Activated CD4-positive, CD25-positive, alpha-beta regulatory T cell treated with anti-CD3 and anti-CD28 coated beads, Interleukin-2, amount 50 U/mL, for 24 hours (primary cell): ENCODE measurements at regions not wholly inside any gene's neighbourhood (a gene's known extent, or its start where the extent isn't known, plus 50 kb on each side); places are given as distances from the start of the nearest gene placed in this dataset.

Source experiments
- ATAC-seq, 2 donors: fragments of 150-1000 bp; cut with Tn5 transposase; one replicate each; pipeline ENCODE4 v1.10.0; 2021; ENCODE audit warnings: mild to moderate bottlenecking in 1 of 2, moderate library complexity in 1 of 2

DNA sequence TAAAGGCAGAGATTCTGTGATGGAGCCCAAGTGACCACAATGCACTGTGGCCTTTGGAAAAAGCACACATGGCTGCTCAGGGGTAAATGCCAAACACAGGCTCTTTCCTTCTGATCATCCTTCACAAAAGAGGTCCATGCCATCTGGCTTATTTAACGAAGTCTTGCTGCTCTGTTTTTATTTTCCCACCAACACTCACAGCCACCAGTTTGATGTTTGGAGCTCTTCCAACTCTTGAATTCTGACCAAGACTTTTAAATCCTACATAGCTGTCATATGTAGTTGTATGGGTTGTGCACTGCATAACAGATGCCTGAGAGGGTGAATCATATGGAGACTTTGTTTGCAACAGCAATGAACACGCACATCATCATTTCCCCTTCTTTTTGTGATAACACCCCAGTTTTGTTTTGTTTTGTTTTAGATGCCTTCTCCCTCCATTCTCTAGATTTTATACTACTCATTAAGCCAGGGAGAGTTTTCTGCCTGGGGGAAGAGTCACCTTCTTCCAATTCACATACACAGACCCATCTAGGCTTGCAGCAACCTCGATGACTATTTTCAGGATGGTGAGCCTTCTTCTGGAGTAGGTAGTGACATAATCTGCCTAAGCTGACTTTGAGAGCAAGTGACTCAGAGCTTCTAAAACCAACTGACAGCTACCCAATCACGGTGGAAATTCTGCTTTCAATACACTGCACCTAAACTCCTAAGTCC, 145.2 kb upstream of the WSCD2 start:
- ATAC-seq, result no peak

DNA sequence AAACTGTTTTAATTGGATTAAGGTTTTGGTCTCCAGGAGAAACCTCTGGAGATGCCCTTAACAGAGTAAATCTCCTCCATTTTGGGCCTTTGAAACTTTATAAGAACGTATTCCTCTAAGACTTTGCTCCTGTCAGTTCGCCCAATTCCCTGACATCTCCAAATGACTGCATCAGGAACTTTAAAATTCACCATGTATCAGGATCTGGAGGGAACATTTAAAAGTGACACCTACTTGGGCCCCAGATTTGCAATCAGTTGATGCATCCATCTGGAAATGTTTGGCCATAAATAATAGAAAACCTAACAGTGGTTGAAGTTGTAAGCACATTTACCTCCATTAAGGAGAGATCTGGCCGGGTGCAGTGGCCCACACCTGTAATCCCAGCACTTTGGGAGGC, 144.1 kb upstream of the WSCD2 start:
- no peak for ATAC-seq

DNA sequence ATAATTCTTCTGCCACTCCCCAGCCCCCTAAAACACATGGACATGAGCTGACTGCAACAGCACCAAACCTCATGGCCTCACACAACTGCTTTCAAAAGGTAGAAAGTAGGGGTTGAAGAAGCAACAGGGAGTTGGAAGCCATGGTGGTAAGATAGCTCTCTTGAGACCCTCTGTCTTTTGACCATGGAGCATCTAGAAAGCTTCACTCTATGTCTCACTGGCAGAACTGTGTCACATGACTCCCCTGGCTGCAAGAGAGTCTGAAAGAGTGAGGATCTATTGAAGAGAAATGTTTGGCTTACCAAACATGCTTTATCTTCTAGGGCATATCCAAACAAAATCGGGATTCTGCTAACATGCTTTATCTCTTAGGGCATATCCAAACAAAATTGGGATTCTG, 142.9 kb upstream of the WSCD2 start:
- no peak for ATAC-seq

GRCh38 chr12:107990325-107990724, 138.8 kb upstream of the WSCD2 start:
- ATAC-seq, result no peak

- no peak for ATAC-seq
These were observed 137.1 kb upstream of the WSCD2 start for GRCh38 chr12:107992029-107992428.

- peak in 1 of 2 donors; percentile 45 for ATAC-seq
These were observed 136.1 kb upstream of the WSCD2 start for GRCh38 chr12:107992870-107993451.

DNA sequence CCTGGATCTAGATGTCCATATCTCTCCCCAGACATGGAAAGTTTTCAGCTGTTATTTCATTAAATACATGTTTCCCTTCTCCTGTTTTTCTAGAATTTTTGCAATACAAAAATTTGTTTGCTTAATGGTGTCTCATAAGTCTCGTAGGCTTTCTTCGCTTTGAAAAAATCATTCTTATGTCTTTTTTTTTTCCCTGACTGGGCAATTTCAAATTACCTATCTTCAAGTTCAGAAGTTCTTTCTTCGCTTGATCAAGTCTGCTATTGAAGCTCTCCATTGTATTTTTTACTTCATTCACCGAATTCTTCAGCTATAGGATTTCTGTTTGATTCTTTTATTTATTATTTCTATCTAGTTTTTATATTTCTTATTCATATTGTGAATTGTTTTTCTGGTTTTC, 130.2 kb upstream of the WSCD2 start:
- no peak for ATAC-seq

GRCh38 chr12:108000111-108000510, 129.0 kb upstream of the WSCD2 start:
- ATAC-seq, result no peak

- no peak for ATAC-seq
These were observed 124.8 kb upstream of the WSCD2 start for GRCh38 chr12:108004319-108004718.

- peak in 1 of 2 donors; percentile 44 for ATAC-seq
These were observed 120.8 kb upstream of the WSCD2 start for GRCh38 chr12:108008163-108008905.

DNA sequence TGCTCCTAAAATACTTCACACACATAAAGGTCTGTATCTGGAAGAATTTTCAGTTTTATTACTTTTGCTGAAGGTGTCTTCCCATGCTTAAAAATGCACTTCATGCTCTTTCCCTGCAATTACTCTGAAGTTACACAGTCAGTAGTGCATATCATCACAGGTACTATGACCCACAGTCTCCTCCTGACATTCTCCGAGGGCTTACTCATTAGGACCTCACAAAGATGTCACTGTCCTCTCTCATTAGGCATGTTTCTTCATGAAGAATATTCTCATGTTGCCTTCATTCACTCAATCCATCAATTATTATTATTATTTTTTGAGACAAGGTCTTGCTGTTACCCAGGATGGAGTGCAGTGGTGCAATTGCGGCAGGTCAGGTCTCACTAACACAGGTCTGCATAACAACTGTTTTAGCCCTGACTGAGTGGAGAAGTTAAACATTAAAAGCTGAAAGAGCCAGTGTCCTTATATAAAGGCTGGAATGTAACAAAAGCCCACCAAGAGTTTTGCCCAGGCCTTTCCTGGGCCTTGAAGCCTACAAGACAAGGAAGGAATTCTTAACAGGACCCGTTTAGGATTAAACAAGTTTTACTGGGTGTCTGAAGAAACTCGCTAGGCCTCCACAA, 119.5 kb upstream of the WSCD2 start:
- ATAC-seq, result no peak

GRCh38 chr12:108016022-108016564, 113.0 kb upstream of the WSCD2 start:
- no peak for ATAC-seq

DNA sequence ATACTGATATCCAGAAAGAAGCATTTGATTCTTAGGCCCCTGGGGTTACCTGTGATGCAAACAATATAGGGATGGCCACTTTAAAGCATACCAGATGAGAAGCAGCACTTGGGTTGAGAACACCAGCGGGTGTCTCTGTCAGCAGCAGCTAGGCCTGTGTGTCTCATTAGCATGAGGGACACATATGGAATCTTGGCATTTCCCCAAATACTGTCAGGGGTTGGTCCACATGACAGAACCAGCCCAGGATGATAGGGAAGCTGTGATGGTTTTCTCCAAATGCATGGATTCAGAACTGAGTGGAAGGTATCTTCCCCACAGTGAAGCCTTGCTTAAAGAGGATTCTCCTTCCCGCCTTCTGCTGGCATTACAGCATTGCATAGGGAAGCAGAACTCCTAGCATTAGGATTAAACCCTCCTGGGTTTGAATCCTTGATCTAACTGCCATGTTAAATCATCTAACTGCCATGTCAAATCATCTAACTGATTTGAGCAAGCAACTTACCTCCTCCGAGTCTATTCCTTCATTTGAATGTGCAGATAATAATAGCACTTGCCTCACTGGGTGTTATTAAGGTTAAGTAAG, 111.5 kb upstream of the WSCD2 start:
- ATAC-seq, result no peak

DNA sequence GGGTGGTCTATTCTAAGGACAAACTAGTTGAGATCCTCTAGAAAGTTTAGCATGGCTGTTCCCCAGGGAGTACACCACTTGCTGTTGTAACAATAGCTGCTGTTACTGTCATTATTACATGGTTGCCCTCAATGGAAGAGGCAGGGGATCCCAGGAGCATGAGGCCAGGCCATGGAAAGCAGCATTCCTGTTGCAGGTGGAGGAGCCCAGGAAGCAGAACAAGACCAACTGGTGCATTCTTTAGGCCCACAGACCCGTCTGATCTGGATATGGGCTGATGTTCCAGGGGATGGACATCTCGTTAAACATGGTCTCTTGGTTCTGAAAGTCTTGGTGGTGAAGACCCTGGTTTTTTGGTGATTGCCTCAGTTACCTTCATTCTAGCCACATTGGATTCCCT, 109.2 kb upstream of the WSCD2 start:
- no peak for ATAC-seq

DNA sequence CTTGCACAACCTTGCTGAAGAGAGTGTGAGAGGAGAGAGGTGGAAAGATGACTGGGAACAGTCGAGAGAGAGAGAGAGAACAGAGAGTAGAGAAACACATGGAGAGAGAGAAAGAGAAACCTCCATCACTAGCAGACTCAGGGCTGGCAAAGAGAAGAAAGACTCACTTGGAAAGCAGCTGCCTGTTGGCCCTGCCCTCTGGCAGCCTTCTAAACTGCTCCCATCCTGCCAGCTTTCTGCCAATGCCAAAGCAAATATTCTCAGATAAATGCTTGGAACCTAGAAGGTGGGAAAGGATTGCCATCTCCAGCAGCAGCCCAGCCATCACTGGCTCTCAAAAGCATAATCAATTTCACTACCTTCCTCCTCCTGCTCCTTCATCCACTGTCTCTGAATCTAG, 107.9 kb upstream of the WSCD2 start:
- ATAC-seq, result no peak

DNA sequence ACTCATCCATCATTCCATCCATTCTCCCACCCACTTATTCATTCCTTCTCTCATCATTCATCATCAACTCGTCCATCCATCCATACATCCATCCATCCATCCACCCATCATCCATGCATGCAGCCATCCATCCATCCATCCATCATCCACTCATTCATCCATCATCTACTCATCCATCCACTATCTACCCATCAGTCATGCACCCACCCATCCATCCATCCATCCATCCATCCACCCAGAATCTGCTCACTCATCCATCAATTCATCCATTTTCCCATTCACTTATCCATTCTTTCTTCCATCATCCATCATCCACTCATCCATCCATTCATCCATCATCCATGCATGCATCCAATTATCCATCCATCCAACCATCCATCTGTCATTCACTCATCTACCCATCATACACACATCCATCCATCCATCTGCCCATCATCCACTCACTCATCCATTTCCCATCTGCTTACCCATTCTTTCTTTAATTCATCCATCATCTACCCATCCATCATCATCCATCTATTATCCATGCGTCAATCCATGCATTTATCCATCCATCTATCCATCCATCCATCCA, 107.1 kb upstream of the WSCD2 start:
- no peak for ATAC-seq

- ATAC-seq, result no peak
These were observed 99.8 kb upstream of the WSCD2 start for GRCh38 chr12:108029051-108029835.

DNA sequence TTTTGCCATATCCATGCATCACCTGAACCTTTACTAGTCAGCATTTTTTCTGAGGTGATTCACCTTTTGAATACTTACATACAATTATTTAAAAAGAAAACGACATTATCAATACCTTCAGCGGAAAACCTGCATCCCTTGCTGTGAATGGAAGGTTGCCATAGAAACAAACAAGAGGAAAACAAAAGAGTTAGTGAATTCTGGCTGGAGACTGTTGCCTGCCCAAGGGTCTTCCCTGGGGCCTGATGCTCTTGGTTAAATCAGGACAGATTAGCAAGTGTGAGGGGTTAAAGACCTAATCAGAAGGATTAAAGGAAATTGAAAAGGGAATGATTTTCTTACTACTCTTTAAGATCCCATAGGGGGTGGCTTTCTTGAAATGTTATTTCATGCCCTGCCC, 96.0 kb upstream of the WSCD2 start:
- ATAC-seq, result no peak

GRCh38 chr12:108035372-108035771, 93.7 kb upstream of the WSCD2 start:
- ATAC-seq, result no peak

GRCh38 chr12:108037960-108038359, 91.1 kb upstream of the WSCD2 start:
- ATAC-seq, result no peak

DNA sequence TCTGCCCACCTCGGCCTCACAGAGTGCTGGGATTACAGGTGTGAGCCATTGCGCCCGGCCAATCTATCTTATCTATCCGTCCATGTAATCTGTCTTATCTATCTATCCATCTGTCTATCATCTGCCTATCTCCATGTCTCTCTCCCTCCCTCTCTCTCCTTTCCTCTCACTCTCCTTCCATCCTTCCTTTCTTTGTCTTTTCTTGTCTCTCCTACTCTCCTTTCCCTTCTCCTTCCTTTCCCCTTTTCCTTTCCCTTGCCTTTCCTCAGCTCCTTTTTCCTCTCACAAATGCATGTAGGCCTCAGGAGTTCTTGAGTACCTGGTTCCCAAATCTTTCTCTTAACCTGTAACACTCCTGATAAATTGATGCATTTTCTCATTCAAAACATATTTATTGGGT, 89.3 kb upstream of the WSCD2 start:
- ATAC-seq, result no peak

DNA sequence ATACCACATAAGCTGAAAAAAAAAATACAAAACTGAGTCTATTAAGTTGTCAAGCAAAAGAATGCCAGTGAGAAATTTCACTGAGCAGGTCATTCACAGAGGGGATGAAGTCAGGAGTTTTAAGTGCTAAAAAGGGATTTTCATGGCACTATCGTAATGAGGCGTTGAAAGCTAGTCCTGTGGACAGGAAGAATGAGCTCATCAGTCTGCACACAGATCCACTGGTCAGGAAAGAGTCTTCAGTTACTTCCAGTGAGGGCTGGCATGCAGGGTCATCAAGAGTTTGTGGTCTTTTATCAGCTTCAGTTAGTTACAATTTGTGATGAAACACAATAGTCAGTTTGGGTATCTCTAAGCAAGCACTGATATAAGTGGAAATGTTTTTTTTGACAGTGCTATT, 88.1 kb upstream of the WSCD2 start:
- ATAC-seq, result no peak
